Liver (tissue), 8 donors: ENCODE measurements at regions not wholly inside any gene's neighbourhood (a gene's known extent, or its start where the extent isn't known, plus 50 kb on each side); places are given as distances from the start of the nearest gene placed in this dataset.

ENCODE experiments used
- DNase-seq: peaks from one replicate; pipeline ENCODE4 v3.0.0-alpha.2; 2017; ENCODE audit warnings: low spot score
- H3K27ac ChIP-seq, 2 donors: one replicate each; pipeline ENCODE4 v1.7.0; 2013; ENCODE audit warnings: inconsistent platforms in 2 of 2, low read length in 2 of 2, control low read depth in 1 of 2, low read depth in 1 of 2, mild to moderate bottlenecking in 1 of 2
- H3K27me3 ChIP-seq, 4 donors: one replicate each; pipeline versions ENCODE4 v1.6.1 to v1.7.0; 2013; ENCODE audit warnings: low read length in 3 of 4, inconsistent platforms in 1 of 4, mild to moderate bottlenecking in 1 of 4, moderate library complexity in 1 of 4; ENCODE audit not compliant: control insufficient read depth in 4 of 4, insufficient read depth in 4 of 4
- H3K36me3 ChIP-seq, 4 donors: one replicate each; pipeline versions ENCODE4 v1.6.1 to v1.7.0; 2013; ENCODE audit warnings: low read length in 3 of 4, mild to moderate bottlenecking in 3 of 4, low read depth in 1 of 4, moderate library complexity in 1 of 4; ENCODE audit not compliant: control insufficient read depth in 4 of 4, insufficient read depth in 3 of 4
- H3K4me1 ChIP-seq, 4 donors: one replicate each; pipeline versions ENCODE4 v1.6.1 to v1.7.0; 2013; ENCODE audit warnings: low read length in 3 of 4, mild to moderate bottlenecking in 3 of 4, moderate library complexity in 1 of 4; ENCODE audit not compliant: control insufficient read depth in 4 of 4, insufficient read depth in 4 of 4
- H3K4me3 ChIP-seq, 3 donors: one replicate each; pipeline versions ENCODE4 v1.6.1 to v1.7.0; 2013; ENCODE audit warnings: low read length in 3 of 3, control low read depth in 1 of 3, low read depth in 1 of 3, mild to moderate bottlenecking in 1 of 3
- H3K9ac ChIP-seq, 2 donors: one replicate each; pipeline ENCODE4 v1.7.0; 2013; ENCODE audit warnings: low read length in 2 of 2, mild to moderate bottlenecking in 2 of 2, moderate library complexity in 2 of 2, control low read depth in 1 of 2, low read depth in 1 of 2
- H3K9me3 ChIP-seq, 4 donors: one replicate each; pipeline versions ENCODE4 v1.6.1 to v1.7.0; 2013; ENCODE audit warnings: low read length in 3 of 4; ENCODE audit not compliant: control insufficient read depth in 4 of 4
- ATF3 ChIP-seq: IDR thresholded peaks from 2 replicates; pipeline ENCODE4 v1.6.1; 2016; ENCODE audit warnings: antibody characterized with exemption
- CTCF ChIP-seq: fragments of 150-350 bp; IDR thresholded peaks from 2 replicates; pipeline ENCODE4 v1.5.1; 2017; ENCODE audit warnings: improper control_type of control experiment, low read depth, low read length; ENCODE audit not compliant: missing input control
- EGR1 ChIP-seq, 2 donors: IDR thresholded peaks; 2 replicates each; pipeline ENCODE4 v1.6.1; 2016 to 2018; ENCODE audit warnings: antibody characterized with exemption in 2 of 2, low read depth in 2 of 2
- FOXA1 ChIP-seq: IDR thresholded peaks from 2 replicates; pipeline ENCODE4 v1.6.1; 2016; ENCODE audit warnings: antibody characterized with exemption
- FOXA2 ChIP-seq: IDR thresholded peaks from 2 replicates; pipeline ENCODE4 v1.6.1; 2016; ENCODE audit warnings: antibody characterized with exemption
- HNF4A ChIP-seq, 2 donors: conservative IDR thresholded peaks; 2 replicates each; pipeline ENCODE4 v1.6.1; 2016; ENCODE audit warnings: antibody characterized with exemption in 2 of 2, mild to moderate bottlenecking in 2 of 2
- HNF4G ChIP-seq: IDR thresholded peaks from 2 replicates; pipeline ENCODE4 v1.6.1; 2016; ENCODE audit warnings: antibody characterized with exemption
- JUND ChIP-seq, 2 donors: IDR thresholded peaks; 2 replicates each; pipeline ENCODE4 v1.6.1; 2016; ENCODE audit warnings: antibody characterized with exemption in 2 of 2
- MAX ChIP-seq: IDR thresholded peaks from 2 replicates; pipeline ENCODE4 v1.6.1; 2016; ENCODE audit warnings: antibody characterized with exemption
- REST ChIP-seq: IDR thresholded peaks from 2 replicates; pipeline ENCODE4 v1.6.1; 2016; ENCODE audit warnings: antibody characterized with exemption, mild to moderate bottlenecking
- RXRA ChIP-seq, 2 donors: IDR thresholded peaks; 2 replicates each; pipeline ENCODE4 v1.6.1; 2017 to 2018; ENCODE audit warnings: antibody characterized with exemption in 2 of 2, mild to moderate bottlenecking in 1 of 2
- SP1 ChIP-seq: IDR thresholded peaks from 2 replicates; pipeline ENCODE4 v1.6.1; 2018; ENCODE audit warnings: antibody characterized with exemption, mild to moderate bottlenecking
- TAF1 ChIP-seq: conservative IDR thresholded peaks from 2 replicates; pipeline ENCODE4 v1.6.1; 2016; ENCODE audit warnings: antibody characterized with exemption, mild to moderate bottlenecking
- YY1 ChIP-seq: IDR thresholded peaks from 2 replicates; pipeline ENCODE4 v1.6.1; 2016; ENCODE audit warnings: antibody characterized with exemption, mild to moderate bottlenecking
- ZBTB33 ChIP-seq: IDR thresholded peaks from 2 replicates; pipeline ENCODE4 v1.6.1; 2016; ENCODE audit warnings: antibody characterized with exemption
- WGBS: extraction: QIAGEN DNeasy Blood & Tissue Kit; methylation state at CpG from one replicate; pipeline ENCODE4 v1.1.7; 2013; 5-methylcytosine and 5-hydroxymethylcytosine counted together
- donor health status: healthy.
- donor health status: healthy.
- donor health status: healthy.
- donor health status: healthy.
- donor health status: healthy.

- TF ChIP-seq REST (no peak), FOXA1 (no peak), HNF4A (conservative IDR thresholded peaks at IDR 0.05) (no peak), FOXA2 (no peak), YY1 (no peak), RXRA (IDR thresholded peaks at IDR 0.05) (no peak), TAF1 (no peak), EGR1 (IDR thresholded peaks at IDR 0.05; ENCODE audit: low read depth in 2 of 2) (no peak), ATF3 (no peak), JUND (IDR thresholded peaks at IDR 0.05) (no peak)
- Histone ChIP-seq H3K4me1 (no peaks in the 10 kb centered on the region), H3K9ac (no peak overlapping the region), H3K4me3 (no peak overlapping the region), H3K36me3 (no peaks in the 10 kb centered on the region), H3K27me3 (no peaks in the 10 kb centered on the region), H3K9me3 (no peaks in the 10 kb centered on the region), H3K27ac (no peak overlapping the region)
- no peak for DNase-seq
- 96% methylated on average over 1 of the region's 1 CpG for WGBS
These were observed 130.3 kb upstream of the PFN2 start for GRCh38 chr3:150101016-150101415.

- 81% methylated on average over 3 of the region's 3 CpGs for WGBS
- no peak overlapping the region for H3K4me3 ChIP-seq
- TF ChIP-seq HNF4G: no peak
- no peak for TF ChIP-seq HNF4A (conservative IDR thresholded peaks at IDR 0.05)
- TF ChIP-seq REST: no peak
- no peak for TF ChIP-seq ZBTB33
- no peak for TF ChIP-seq EGR1 (IDR thresholded peaks at IDR 0.05; ENCODE audit: low read depth in 2 of 2)
- TF ChIP-seq RXRA (IDR thresholded peaks at IDR 0.05): no peak
- TF ChIP-seq MAX: no peak
- no peak for TF ChIP-seq FOXA2
- no peak for TF ChIP-seq ATF3
- no peak for TF ChIP-seq JUND (IDR thresholded peaks at IDR 0.05)
- TF ChIP-seq CTCF: no peak
- no peak for TF ChIP-seq SP1
- H3K4me1 ChIP-seq: no peaks in the 10 kb centered on the region
- H3K27me3 ChIP-seq: peaks cover 0 to 2% (median 0%) of the 10 kb centered on the region in 4 donors
- no peak overlapping the region for H3K9ac ChIP-seq
- no peaks in the 10 kb centered on the region for H3K9me3 ChIP-seq
- no peak overlapping the region for H3K27ac ChIP-seq
- no peaks in the 10 kb centered on the region for H3K36me3 ChIP-seq
- no peak for DNase-seq
These were observed 127.9 kb upstream of the PFN2 start for GRCh38 chr3:150098621-150099020.
